Stimulated activated CD4-positive, alpha-beta T cell treated with anti-CD3 and anti-CD28 coated beads, Interleukin-2, amount 100 ng/mL, for 24 hours (primary cell): ENCODE measurements at regions not wholly inside any gene's neighbourhood (a gene's known extent, or its start where the extent isn't known, plus 50 kb on each side); places are given as distances from the start of the nearest gene placed in this dataset.
"Not testable (repeated sequence)": the region's sequence is repeated elsewhere in the genome, so short reads cannot be mapped to it uniquely, and the experiment has no call there.

Experiments
- DNase-seq, 2 donors: peaks; one replicate each; pipeline ENCODE4 v3.0.0-alpha.2; 2020

DNA sequence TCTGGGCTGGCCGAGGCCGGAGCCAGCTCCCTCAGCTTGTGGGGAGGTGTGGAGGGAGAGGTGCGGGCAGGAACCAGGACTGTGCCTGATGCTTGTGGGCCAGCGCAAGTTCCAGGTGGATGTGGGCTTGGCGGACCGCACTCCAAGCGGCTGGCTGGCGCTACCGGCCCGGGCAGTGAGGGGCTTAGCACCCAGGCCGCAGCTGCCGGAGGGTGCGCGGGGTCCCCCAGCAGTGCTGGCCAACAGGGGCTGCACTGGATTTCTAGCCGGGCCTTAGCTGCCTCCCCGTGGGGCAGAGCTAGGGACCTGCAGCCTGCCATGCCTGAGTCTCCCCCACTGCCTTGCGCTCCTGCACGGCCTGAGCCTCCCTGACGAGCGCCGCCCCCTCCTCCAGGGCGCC, 242.8 kb downstream of the CCSER2 start:
- no peak for DNase-seq

DNA sequence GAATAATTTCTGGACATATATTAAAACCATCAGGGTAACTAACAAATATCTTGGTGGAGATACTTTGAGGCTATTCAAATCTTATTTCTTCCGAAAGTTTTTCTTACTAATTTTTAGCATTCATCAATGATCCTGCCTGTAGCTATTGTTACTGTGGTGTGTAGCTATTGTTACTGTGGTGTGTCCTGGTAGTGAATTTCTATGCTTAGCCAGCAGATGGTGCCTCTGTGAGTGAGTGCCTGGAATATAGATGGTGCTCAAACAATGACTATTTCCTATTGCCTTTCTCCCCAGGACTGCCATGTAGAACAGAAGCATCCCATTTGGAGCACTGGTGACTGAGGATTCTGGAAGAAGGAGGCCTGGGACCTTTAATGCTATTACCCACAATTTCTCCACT, 245.7 kb downstream of the CCSER2 start:
- no peak for DNase-seq

DNA sequence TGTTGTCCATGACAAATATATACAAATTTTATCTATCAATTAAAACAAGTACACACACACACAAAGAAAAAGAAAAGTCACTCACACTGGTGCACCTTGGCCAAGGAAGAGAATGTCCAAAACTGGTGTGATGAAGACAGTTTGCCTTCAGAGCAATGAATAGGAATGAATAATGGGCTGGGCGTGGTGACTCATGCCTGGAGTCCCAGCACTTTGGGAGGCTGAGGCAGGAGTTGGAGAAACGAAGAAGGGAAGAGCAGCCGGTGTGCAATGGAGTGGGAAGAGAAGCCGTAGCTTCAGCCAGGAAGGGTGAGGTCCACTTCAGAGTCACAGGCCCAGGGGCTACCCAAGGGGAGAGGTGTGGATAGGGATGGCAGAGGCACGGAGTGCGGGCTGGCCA, 253.6 kb downstream of the CCSER2 start:
- DNase-seq = no peak

DNA sequence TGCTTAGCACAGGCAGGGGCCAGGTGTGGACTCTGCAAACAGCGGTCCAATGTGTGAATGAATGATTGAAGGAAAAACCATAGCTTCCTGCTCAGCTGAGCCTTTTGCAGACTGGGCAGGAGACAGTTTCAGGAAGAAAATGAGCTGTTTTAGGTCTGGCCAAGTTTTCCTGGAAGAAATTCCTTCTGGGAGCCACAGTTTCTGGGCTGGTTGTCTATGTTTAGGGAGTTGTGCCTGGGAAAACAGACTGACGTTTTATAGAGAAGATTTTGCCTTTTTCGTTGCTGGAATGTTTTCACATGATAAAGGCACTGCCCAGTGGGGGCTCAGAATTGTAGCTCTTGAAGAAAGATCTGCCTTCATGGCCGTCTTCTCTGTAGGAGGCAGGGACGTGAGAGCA, 255.1 kb downstream of the CCSER2 start:
- DNase-seq = no peak

DNA sequence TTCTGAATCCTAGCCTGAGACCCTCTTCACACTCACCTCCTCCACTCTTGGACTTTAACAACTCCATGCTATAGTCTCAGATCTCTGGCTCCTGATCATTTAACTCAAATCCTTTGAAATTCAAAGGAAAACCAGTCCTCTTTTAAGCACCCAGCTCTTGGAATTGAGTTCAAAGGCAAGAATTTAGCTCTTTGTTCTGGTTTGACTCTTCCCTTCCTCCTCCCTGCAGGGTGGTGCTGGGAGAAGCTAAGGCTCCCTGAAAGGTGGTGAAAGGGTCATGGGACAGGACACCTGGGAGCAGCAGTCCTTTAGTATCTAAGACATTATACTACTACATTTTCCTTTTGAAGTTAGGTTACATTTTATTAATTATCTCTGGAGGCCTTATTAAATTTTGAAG, 259.4 kb downstream of the CCSER2 start:
- no peak for DNase-seq

DNA sequence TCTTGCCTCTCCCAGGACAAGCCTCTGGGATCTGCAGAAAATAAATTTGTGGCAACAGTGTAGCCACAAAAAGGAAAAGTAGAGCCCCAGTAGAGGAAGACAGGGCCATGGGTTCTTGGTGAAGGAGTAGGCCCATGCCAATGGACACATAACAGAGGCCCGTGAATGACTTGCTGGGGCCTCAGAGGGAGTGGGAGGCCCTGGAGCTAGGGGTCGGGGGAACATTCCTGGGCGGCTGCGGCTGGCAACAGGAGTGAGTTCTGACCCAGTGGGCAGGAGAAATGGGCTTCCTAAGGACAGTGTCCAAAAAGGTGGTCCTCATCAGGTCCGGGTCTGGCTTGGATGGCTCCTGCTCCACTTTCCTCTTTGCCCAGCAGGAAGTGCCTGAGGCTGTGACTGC, 260.0 kb downstream of the CCSER2 start:
- DNase-seq = no peak

DNA sequence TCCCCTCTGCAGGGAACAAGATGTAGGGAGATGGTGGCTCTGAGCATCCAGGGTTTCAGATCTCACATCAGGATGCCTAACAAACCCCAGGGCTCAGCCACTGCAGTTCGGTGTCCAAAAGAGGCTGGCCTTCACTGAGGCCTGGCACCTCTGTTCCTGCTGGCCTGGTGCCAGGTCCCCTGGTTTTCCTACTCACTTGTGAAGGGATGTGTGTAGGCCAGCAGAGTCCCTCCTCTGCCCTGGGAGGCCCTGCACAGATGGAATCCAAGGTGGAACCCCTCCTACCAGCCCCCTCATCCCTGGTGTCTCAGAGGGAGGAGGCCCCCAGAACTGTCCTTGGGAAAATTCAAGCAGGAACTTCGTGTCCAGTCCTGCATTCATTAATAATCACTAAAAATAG, 260.6 kb downstream of the CCSER2 start:
- DNase-seq = no peak

DNA sequence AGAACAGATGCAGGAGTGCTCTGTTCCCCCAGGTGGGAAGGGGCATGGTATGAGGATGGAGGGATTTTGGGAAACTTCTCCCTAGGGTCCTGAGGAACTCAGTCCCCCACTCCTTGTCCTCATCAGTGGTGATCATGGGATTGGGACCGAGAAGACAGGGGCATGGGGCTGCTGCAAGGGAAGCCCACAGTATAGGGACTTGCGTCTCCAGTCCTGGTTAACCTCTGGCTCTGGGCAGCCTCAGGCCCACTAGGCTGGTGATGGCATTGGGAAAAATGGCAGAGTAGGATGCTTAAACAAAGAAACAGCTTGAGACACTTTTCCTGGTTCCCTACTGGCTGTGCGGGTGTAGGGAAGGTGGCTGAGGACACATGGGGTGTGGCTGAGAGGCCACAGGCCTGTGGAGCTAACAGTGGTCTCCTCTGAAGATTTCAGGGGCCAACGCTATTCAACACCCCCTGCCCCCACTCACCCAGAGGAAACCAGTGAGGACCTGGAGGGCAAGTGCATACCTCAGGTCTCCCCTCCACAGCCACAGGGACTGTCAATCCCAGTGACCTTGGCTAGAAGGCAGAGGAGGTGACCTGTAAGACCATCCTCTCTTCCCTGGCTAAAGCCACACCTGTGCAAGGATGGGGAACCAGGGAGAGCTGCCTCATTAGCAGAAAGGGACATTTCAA, 261.3 kb downstream of the CCSER2 start:
- no peak for DNase-seq

DNA sequence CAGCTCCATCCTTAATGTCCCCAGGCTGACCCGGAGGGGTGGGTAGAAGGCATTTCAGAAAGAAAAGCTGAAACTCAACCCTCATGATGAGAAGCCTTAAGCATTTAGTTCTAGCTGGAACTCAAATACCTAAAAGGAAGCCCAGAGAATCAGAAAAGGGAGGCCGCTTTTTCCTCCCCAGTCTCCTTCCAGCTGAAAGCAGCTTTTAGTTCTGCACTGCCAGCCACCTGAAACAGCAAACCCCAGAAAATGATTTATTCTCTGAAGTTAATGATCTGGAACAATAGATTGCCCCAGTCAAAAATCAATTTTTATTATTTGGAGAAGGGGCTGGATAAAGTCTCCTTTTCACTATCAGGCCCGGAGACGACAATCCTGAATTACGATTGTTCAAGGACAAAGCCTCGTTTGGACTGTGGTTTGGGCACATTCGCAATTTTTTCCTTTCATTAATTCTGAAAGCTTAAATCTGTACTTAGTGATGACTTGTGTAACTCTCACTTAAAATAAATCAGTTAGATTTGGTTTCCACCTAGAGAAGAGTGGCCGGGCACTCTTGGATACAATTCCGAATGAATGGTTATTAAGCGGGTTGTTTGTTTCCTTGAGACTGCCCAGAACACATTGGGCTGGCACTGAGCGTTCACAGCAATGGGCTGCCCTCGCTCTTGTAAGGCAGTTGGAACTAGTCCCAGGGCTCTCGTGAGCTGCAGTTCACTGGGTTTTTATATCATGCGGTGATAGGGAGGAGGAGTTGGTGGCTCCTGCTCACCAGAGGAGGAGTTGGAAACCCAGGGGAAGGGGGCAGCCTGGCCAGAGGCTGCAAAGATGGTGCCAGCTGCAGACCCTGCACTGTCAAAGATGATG, 262.2 kb downstream of the CCSER2 start:
- no peak for DNase-seq

DNA sequence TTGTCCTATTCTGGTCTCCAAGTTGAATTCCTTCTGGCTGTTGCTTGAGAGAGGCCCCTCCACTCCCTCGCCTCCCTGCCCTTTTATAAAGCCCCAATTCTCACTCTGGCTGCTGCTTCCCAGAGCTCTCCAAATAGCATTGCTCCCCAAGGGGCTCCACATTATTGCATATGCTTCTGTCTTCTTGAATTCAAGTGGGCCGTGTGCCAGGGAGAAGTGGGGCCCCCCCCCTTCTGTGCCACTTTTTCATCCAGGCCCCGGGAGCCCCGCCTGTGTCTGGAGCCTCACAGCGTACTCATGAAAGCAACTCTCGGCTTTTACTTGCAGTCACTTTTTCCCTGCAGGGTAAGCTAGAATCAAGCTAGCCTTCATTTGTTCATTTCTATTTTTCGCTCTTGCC, 265.1 kb downstream of the CCSER2 start:
- no peak for DNase-seq

DNA sequence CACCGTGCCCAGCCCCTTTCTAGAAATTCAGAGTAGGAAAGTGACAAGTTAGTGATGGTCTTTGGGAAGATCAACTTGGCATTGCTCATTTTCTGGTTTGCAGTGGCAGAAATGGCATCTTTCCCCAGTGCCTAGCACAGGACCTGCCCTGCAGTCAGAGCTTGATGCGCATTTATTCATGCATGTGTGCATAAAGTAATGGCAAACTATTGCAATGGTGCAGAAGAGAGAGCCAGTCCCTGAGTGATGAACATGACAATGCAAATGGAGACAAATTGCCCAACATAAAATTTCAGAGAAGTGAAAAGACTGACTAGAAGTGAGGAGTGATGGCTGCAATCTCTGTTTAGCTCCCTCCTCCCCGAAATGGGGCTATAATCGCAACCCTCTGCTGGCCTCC, 268.2 kb downstream of the CCSER2 start:
- DNase-seq = no peak

DNA sequence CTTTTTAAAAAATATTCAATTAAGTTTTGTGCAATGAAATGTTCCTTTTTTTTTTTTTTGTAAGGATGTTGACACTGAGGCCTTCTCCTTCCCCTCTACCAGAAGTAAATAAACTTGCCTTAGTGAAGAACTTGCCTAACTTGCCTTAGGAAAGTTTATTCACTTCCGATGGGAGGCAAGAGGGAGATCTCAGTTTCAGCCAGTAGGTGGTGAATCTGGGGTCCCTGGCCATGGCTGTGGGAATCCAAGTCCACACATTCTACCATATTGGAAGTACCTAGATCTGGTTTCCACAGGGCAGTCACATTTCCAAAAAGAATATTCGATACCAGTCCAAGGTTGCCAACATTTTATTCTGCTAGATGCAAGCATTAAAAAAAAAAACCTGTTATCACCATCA, 270.9 kb downstream of the CCSER2 start:
- DNase-seq = no peak

DNA sequence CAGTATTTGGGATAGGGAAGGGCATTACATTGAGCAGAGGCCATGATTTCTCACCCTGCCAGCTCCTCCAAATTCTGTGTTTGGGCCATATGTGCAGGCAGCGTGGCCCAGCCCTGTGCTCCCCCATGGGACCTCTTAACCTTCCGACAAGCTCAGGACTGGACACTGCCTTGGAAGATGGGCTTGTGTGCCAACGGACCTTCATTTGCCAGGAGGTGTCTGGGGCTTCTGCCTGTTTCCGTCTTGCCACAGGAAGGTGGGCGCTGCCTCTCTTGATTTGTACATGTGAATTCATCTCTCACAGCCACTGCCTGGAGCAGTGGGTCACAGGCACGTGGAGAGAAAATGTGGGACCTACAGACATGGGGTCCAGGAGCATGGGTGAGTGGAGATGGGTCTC, 272.6 kb downstream of the CCSER2 start:
- no peak for DNase-seq

DNA sequence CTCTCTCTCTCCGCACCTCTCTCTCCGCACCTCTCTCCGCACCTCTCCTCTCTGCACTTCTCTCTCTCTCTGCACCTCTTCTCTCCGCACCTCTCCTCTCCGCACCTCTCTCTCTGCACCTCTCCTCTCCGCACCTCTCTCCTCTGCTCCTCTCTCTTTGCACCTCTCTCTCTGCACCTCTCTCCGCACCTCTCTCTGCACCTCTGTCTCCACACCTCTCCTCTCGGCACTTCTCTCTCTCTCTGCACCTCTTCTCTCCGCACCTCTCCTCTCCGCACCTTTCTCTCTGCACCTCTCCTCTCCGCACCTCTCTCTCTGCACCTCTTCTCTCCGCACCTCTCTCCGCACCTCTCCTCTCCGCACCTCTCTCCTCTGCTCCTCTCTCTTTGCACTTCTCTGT, 274.2 kb downstream of the CCSER2 start:
- not testable (repeated sequence) for DNase-seq

DNA sequence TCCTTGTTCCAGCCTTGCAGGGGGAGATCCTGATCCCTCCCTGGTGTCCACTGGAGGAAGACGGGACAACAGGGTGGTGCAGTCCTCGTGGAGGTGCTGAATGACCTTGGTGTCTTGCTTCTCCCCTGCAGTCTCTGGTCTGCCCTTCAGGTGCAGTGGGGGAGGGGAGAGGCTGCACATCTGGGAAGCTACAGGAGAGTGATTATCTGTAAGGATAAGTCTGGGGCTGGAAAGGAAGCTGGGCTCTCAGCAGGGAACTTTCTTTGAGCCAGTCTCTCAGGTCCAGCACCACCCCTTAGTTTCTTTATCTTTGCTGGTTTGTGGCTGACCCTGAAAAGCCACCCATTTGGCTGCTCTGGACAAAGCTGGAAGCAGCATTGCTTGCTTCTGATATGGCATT, 275.6 kb downstream of the CCSER2 start:
- no peak for DNase-seq

DNA sequence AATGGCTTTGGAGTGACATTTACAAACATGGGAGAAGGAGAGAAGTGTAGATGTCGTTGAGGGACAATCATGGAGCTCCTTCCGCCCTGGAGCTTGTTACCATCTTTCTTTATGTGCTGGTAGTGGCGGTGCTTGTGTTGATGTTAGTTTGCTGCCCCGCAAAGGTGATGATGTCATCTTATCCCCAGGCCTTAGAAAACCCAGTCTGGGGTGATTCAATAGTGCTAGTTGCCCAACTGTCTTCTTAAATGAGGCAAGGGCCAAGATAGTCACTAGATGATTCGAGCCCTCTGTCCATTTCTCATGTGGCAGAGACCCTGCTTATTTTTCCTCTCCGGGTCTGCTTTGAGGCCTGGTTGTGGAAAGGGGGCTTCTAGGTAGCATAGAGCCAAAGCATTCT, 277.4 kb downstream of the CCSER2 start:
- no peak for DNase-seq

DNA sequence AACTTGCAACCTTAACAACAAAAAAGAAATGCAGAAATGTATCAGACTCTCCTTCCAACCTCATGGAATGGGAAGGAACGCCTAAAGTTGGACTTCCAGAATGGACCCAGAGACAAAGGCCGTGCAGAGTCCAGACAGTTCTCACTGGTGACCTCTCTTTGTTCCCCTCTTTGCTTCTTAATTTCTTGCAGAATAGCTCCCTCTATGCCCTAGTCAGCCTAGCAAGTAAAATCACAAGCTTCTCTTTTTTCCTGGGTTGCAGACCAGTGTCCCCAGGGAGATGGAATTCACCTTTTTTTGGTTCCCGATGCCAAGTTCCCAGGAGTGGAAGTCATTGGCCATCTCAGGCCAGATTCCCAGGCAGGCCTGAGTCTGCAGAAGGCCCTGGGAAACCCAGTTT, 278.0 kb downstream of the CCSER2 start:
- no peak for DNase-seq

DNA sequence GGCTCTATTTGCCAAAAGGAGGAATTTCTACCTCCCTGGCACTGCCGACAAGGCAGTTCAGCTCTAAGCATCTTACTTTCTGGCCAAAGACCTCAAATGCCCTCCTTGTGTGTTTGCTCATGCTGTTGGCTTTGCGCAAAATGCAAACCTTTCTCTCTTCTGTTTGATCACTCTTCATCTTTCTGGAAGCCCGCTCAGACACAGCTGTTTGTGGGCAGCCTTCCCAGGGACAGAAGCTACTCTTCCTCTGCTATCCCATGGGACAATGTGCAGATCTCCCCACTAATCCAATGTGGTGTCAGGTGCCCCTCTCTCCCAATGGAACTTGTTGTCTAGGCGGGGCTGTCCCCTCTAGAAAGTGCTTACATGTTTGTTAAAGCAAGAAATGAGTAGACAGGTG, 278.7 kb downstream of the CCSER2 start:
- DNase-seq = no peak

DNA sequence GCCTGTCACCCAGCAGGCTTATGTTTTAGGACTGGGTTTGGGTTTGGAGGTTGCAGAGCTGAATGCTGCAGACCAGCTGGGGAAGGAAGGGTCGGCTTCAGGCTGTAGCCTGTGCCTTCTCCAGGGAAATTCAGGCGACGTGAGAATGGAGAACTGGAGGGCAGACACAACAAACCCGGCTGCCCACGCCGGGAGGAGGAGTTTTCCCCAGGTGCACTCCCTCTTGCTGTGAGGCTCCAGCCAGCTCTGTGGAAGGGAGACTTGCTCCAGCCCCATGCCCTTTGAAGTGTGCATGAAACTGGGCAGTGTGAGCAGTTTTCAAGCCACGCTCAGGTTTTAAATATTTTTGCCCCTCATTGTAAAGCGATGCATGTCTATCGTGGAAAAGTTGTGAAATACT, 279.1 kb downstream of the CCSER2 start:
- no peak for DNase-seq

DNA sequence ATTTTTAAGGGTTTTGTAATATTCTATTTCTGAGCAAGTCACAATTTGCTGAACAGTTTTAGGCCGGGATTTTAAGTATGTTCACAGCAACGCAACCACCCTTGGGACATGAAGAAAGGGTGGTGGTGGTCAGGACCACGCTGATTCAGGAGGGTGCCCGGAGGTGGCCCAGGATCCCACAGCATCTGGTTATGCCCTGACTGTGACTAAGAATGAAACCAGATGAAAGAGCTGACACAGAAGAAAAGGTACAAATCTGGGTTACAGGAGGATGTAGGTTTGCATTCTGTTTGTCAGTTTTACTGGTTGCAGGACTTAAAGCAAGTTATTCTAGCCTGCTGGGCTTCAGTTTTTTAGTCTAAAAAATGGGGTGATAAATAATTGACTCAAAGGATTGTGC, 279.7 kb downstream of the CCSER2 start:
- DNase-seq = no peak

DNA sequence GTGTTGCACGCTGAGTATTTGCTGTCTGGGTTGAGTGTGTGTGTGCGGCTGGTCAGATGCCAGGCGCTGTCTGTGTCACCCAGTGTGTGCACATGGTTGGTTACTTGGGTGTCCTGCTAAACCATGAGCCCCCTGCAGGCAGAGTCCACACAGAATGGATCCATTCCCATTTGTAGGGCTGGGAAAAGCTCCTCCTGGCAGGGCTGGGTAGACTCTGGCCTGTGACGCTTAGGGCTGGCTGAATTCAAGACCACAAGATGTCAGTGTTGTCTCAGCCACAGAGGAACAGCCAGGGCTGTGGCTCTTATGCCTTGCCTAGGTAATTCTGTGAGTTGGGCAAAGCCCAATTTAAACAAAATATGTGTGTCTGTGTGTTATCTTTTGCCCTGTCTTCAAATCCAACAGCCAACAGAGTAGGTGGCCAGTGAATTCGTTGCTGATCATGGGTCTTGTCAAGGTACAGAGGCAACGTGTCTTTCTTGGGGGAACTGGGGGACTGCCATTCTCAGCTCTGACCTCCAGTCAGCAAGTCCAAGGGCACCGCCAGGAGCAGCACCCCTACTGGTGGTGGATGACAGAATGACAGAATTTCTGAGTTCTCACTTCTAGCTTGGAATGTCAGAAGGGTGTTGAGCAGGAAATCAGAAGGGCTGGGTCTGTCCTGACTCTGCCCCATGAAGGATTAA, 285.1 kb downstream of the CCSER2 start:
- DNase-seq = no peak

DNA sequence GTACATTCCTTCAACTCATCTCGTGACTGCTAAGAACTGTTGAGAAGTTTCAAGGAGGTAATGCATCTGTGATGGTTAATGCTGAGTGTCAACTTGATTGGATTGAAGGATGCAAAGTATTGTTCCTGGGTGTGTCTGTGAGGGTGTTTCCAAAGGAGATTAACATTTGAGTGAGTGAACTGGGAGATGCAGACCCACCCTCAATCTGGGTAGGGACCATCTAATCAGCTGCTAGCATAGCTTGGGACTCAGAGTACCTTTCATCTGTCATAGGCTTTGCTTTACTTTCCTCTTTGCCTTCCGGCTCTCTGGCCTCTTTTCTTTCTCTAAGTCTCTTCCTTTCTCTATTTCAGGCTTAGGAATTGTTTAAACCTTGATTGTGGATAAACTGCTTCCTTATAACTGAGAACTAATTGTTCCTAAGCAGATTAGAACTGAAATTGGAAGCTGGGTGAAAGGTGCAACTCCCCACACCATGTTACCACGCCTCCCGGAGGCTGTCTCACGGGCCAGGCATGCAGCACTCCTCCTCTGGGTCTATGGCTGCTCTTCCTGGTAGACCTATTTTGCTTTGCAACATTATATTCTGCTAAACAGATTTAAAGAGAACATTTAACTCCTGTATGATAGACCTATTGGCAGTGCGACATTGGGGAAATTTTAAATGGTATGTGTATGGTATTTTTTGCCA, 298.2 kb downstream of the CCSER2 start:
- no peak for DNase-seq

DNA sequence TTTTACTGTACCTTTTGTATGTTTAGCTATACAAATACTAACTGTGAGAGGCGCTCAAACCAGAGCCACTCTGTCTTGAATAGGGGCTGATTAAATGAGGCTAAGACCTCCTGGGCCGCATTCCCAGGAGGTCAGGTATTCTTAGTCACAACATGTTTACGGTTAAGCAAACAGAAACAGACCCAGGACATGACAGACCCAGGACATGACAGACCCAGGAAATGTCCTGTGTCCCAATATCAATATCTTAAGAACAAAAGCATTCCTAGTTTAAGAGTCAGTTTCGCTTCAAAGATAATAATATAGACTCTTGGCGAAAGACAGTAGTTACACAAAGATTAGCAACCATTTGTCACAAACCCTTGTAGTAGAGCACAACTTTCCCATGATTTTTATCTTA, 304.5 kb downstream of the CCSER2 start:
- DNase-seq = no peak

DNA sequence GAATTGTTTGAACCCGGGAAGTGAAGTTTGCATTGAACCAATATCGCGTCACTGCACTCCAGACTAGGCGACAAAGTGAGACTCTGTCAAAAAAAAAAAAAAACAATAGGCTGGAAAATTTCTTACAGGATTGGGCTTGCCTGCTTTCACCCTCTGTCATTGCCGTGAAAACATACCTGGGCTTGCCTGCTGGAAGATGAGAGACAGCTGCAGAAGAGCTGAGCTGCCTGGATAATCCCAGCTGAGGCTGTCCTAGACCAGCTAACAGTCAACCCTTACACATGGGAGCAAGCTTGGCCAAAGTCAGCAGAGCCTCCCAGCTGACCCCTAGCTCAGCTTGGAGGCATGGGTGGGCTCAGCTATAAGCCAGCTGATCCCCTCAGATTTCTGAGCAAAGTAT, 306.2 kb downstream of the CCSER2 start:
- no peak for DNase-seq
